Progenitor cell of endocrine pancreas (in vitro differentiated cells): ENCODE measurements at regions not wholly inside any gene's neighbourhood (a gene's known extent, or its start where the extent isn't known, plus 50 kb on each side); places are given as distances from the start of the nearest gene placed in this dataset.

ENCODE experiments used
- DNase-seq: peaks from one replicate; pipeline ENCODE4 v3.0.0; 2021; ENCODE audit warnings: low spot score; ENCODE audit not compliant: unreplicated experiment
- H3K27ac Mint-ChIP-seq: 2 replicates; pipeline ENCODE4 v1.8.0; 2021; ENCODE audit warnings: mild to moderate bottlenecking, moderate library complexity, mixed read lengths
- H3K27me3 Mint-ChIP-seq: 2 replicates; pipeline ENCODE4 v1.8.0; 2021; ENCODE audit warnings: mixed read lengths
- H3K36me3 Mint-ChIP-seq: 2 replicates; pipeline ENCODE4 v1.8.0; 2022; ENCODE audit warnings: mixed read lengths; ENCODE audit not compliant: insufficient read depth
- H3K4me1 Mint-ChIP-seq: 2 replicates; pipeline ENCODE4 v1.8.0; 2021; ENCODE audit warnings: low read depth, mixed read lengths
- H3K4me3 Mint-ChIP-seq: 2 replicates; pipeline ENCODE4 v1.8.0; 2021; ENCODE audit warnings: low read depth, mild to moderate bottlenecking, moderate library complexity, mixed read lengths
- H3K9me3 Mint-ChIP-seq: 2 replicates; pipeline ENCODE4 v1.8.0; 2021; ENCODE audit warnings: low read depth, mixed read lengths
- CTCF ChIP-seq: fragments of 200-600 bp; sonication (generic); IDR thresholded peaks from one replicate; pipeline ENCODE4 v1.5.0; 2021; ENCODE audit warnings: antibody characterized with exemption, mild to moderate bottlenecking; ENCODE audit not compliant: unreplicated experiment

GRCh38 chr3:104102386-104102785 lies 1264.3 kb upstream of the ALCAM start:
- peaks cover 15% of the 10 kb centered on the region for H3K4me1 Mint-ChIP-seq
- no peaks in the 10 kb centered on the region for H3K9me3 Mint-ChIP-seq
- no peak overlapping the region for H3K4me3 Mint-ChIP-seq
- H3K27ac Mint-ChIP-seq: no peak overlapping the region
- no peaks in the 10 kb centered on the region for H3K36me3 Mint-ChIP-seq
- DNase-seq: no peak
- TF ChIP-seq CTCF: peak; percentile 72
- no peaks in the 10 kb centered on the region for H3K27me3 Mint-ChIP-seq

GRCh38 chr3:104106276-104106675 lies 1260.4 kb upstream of the ALCAM start:
- Mint-ChIP-seq H3K4me3 (no peak overlapping the region), H3K9me3 (no peaks in the 10 kb centered on the region), H3K27me3 (no peaks in the 10 kb centered on the region), H3K4me1 (peaks cover 16% of the 10 kb centered on the region), H3K36me3 (no peaks in the 10 kb centered on the region), H3K27ac (no peak overlapping the region)
- no peak for TF ChIP-seq CTCF
- DNase-seq: no peak

- Mint-ChIP-seq H3K36me3 (no peaks in the 10 kb centered on the region), H3K27ac (no peak overlapping the region)
Observed at GRCh38 chr3:104108522-104108921, 1258.2 kb upstream of the ALCAM start.

GRCh38 chr3:104126463-104126862 lies 1240.2 kb upstream of the ALCAM start:
- H3K4me3 Mint-ChIP-seq: no peak overlapping the region
- TF ChIP-seq CTCF: no peak
- no peaks in the 10 kb centered on the region for H3K36me3 Mint-ChIP-seq
- H3K27me3 Mint-ChIP-seq: no peaks in the 10 kb centered on the region
- DNase-seq: no peak
- no peak overlapping the region for H3K27ac Mint-ChIP-seq
- peaks cover 6% of the 10 kb centered on the region for H3K4me1 Mint-ChIP-seq
- H3K9me3 Mint-ChIP-seq: peaks cover 8% of the 10 kb centered on the region

More at GRCh38 chr3:104108522-104108921, 1258.2 kb upstream of the ALCAM start:
- TF ChIP-seq CTCF: no peak
- Mint-ChIP-seq H3K4me3 (no peak overlapping the region), H3K9me3 (no peaks in the 10 kb centered on the region), H3K27me3 (no peaks in the 10 kb centered on the region), H3K4me1 (peaks cover 16% of the 10 kb centered on the region)
- DNase-seq: no peak

- H3K4me1 Mint-ChIP-seq: peaks cover 6% of the 10 kb centered on the region
- H3K4me3 Mint-ChIP-seq: no peak overlapping the region
- no peak for DNase-seq
- no peak overlapping the region for H3K27ac Mint-ChIP-seq
- no peak for TF ChIP-seq CTCF
- no peaks in the 10 kb centered on the region for H3K36me3 Mint-ChIP-seq
- peaks cover 8% of the 10 kb centered on the region for H3K9me3 Mint-ChIP-seq
- no peaks in the 10 kb centered on the region for H3K27me3 Mint-ChIP-seq
Observed at GRCh38 chr3:104126864-104127553, 1239.7 kb upstream of the ALCAM start.
